SK-N-SH treated with all-trans-retinoic acid at 6 μM for 48 hours (cell line): ENCODE measurements at regions not wholly inside any gene's neighbourhood (a gene's known extent, or its start where the extent isn't known, plus 50 kb on each side); places are given as distances from the start of the nearest gene placed in this dataset.

Experiments used
- BACH2 ChIP-seq: fragments of 250-450 bp; sonication (Bioruptor Pico); IDR thresholded peaks from 2 replicates; pipeline ENCODE4 v1.9.0; 2021; ENCODE audit warnings: mild to moderate bottlenecking, borderline replicate concordance
- ISL1 ChIP-seq: fragments of 250-450 bp; sonication (Bioruptor Pico); IDR thresholded peaks from 2 replicates; pipeline ENCODE4 v2.1.2; 2022; ENCODE audit warnings: mild to moderate bottlenecking, moderate library complexity
- POU6F1 ChIP-seq: fragments of 250-450 bp; sonication (Bioruptor Pico); IDR thresholded peaks from 2 replicates; pipeline ENCODE4 v1.8.0; 2021; ENCODE audit warnings: low read depth, mild to moderate bottlenecking, moderate library complexity, borderline replicate concordance
- PPARA ChIP-seq: fragments of 250-450 bp; sonication (Bioruptor Pico); IDR thresholded peaks from 2 replicates; pipeline ENCODE4 v1.5.0; 2020; ENCODE audit warnings: mild to moderate bottlenecking, borderline replicate concordance
- RARB ChIP-seq: fragments of 250-450 bp; sonication (Bioruptor Pico); IDR thresholded peaks from 2 replicates; pipeline ENCODE4 v1.8.0; 2021; ENCODE audit warnings: mild to moderate bottlenecking, moderate library complexity
- SNAI2 ChIP-seq: fragments of 250-450 bp; sonication (Bioruptor Pico); IDR thresholded peaks from 2 replicates; pipeline ENCODE4 v1.5.0; 2020; ENCODE audit warnings: mild to moderate bottlenecking, moderate library complexity
- TOX ChIP-seq: fragments of 250-450 bp; sonication (Bioruptor Pico); IDR thresholded peaks from 2 replicates; pipeline ENCODE4 v1.8.0; 2021; ENCODE audit warnings: mild to moderate bottlenecking, moderate library complexity, borderline replicate concordance
- ZFP3 ChIP-seq: fragments of 250-450 bp; sonication (Bioruptor Pico); IDR thresholded peaks from 2 replicates; pipeline ENCODE4 v1.5.0; 2020; ENCODE audit warnings: mild to moderate bottlenecking, moderate library complexity
- ZNF70 ChIP-seq: fragments of 450-650 bp; formaldehyde crosslinking; IDR thresholded peaks from 2 replicates; pipeline ENCODE4 v1.5.0; 2020; ENCODE audit warnings: mild to moderate bottlenecking, moderate library complexity
- ZNF8 ChIP-seq: fragments of 450-650 bp; formaldehyde crosslinking; IDR thresholded peaks from 2 replicates; pipeline ENCODE4 v1.5.0; 2020; ENCODE audit warnings: mild to moderate bottlenecking, moderate library complexity
- TF ChIP-seq, protein P1 (sequence below): fragments of 250-450 bp; sonication (Bioruptor Pico); IDR thresholded peaks from 2 replicates; pipeline ENCODE4 v1.8.0; 2020; ENCODE audit warnings: mild to moderate bottlenecking, moderate library complexity, borderline replicate concordance

- TF ChIP-seq POU6F1 (no peak), SNAI2 (CRISPR knock-in tag) (no peak), ZNF70 (CRISPR knock-in tag) (no peak), ISL1 (no peak), TOX (CRISPR knock-in tag) (no peak), BACH2 (CRISPR knock-in tag) (no peak), RARB (CRISPR knock-in tag) (no peak), ZFP3 (CRISPR knock-in tag) (no peak), ZNF8 (no peak), PPARA (CRISPR knock-in tag) (no peak)
- TF ChIP-seq, protein P1, sequence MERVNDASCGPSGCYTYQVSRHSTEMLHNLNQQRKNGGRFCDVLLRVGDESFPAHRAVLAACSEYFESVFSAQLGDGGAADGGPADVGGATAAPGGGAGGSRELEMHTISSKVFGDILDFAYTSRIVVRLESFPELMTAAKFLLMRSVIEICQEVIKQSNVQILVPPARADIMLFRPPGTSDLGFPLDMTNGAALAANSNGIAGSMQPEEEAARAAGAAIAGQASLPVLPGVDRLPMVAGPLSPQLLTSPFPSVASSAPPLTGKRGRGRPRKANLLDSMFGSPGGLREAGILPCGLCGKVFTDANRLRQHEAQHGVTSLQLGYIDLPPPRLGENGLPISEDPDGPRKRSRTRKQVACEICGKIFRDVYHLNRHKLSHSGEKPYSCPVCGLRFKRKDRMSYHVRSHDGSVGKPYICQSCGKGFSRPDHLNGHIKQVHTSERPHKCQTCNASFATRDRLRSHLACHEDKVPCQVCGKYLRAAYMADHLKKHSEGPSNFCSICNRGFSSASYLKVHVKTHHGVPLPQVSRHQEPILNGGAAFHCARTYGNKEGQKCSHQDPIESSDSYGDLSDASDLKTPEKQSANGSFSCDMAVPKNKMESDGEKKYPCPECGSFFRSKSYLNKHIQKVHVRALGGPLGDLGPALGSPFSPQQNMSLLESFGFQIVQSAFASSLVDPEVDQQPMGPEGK: no peak
Observed at GRCh38 chr3:150341891-150342290, 66.2 kb upstream of the TSC22D2 start.
